ENCODE measurements at regions not wholly inside any gene's neighbourhood (a gene's known extent, or its start where the extent isn't known, plus 50 kb on each side); places are given as distances from the start of the nearest gene placed in this dataset.

GRCh38 chr16:6165330-6165979 lies 1067.9 kb upstream of the EEF2KMT start:
- peak; percentile 6 for DNase-seq (ENCODE audit: low read depth)
- H3K4me3 ChIP-seq (ENCODE audit: low read depth, low read length), result no peak overlapping the region
- TF ChIP-seq, protein P1, sequence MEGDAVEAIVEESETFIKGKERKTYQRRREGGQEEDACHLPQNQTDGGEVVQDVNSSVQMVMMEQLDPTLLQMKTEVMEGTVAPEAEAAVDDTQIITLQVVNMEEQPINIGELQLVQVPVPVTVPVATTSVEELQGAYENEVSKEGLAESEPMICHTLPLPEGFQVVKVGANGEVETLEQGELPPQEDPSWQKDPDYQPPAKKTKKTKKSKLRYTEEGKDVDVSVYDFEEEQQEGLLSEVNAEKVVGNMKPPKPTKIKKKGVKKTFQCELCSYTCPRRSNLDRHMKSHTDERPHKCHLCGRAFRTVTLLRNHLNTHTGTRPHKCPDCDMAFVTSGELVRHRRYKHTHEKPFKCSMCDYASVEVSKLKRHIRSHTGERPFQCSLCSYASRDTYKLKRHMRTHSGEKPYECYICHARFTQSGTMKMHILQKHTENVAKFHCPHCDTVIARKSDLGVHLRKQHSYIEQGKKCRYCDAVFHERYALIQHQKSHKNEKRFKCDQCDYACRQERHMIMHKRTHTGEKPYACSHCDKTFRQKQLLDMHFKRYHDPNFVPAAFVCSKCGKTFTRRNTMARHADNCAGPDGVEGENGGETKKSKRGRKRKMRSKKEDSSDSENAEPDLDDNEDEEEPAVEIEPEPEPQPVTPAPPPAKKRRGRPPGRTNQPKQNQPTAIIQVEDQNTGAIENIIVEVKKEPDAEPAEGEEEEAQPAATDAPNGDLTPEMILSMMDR (IDR thresholded peaks at IDR 0.05; ENCODE audit: low read depth, low read length), result no peak
- TF ChIP-seq POLR2A (IDR thresholded peaks at IDR 0.05; ENCODE audit: extremely low read depth, insufficient read length) (no peak), MYC (IDR thresholded peaks at IDR 0.05; ENCODE audit: low read depth, low read length) (no peak)
- TF ChIP-seq, protein P2, sequence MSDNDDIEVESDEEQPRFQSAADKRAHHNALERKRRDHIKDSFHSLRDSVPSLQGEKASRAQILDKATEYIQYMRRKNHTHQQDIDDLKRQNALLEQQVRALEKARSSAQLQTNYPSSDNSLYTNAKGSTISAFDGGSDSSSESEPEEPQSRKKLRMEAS (IDR thresholded peaks at IDR 0.05; ENCODE audit: low read depth, low read length), result no peak

GRCh38 chr16:6160871-6161270 lies 1063.3 kb upstream of the EEF2KMT start:
- DNase-seq (ENCODE audit: low read depth), result no peak
- H3K4me3 ChIP-seq (ENCODE audit: low read depth, low read length), result no peak overlapping the region
- TF ChIP-seq MYC (IDR thresholded peaks at IDR 0.05; ENCODE audit: low read depth, low read length) (no peak), POLR2A (IDR thresholded peaks at IDR 0.05; ENCODE audit: extremely low read depth, insufficient read length) (no peak)
- TF ChIP-seq, protein P1 (IDR thresholded peaks at IDR 0.05; ENCODE audit: low read depth, low read length), result no peak
- TF ChIP-seq, protein P2 (IDR thresholded peaks at IDR 0.05; ENCODE audit: low read depth, low read length), result no peak

- peak; percentile 3 for DNase-seq (ENCODE audit: low read depth)
- H3K4me3 ChIP-seq (ENCODE audit: low read depth, low read length), result no peak overlapping the region
These were observed 1062.7 kb upstream of the EEF2KMT start for GRCh38 chr16:6160303-6160702.

GRCh38 chr16:6157806-6158205 lies 1060.2 kb upstream of the EEF2KMT start:
- TF ChIP-seq, protein P2 (IDR thresholded peaks at IDR 0.05; ENCODE audit: low read depth, low read length), result no peak
- TF ChIP-seq, protein P1 (IDR thresholded peaks at IDR 0.05; ENCODE audit: low read depth, low read length), result no peak
- TF ChIP-seq MYC (IDR thresholded peaks at IDR 0.05; ENCODE audit: low read depth, low read length), result no peak
- DNase-seq (ENCODE audit: low read depth), result no peak
- H3K4me3 ChIP-seq (ENCODE audit: low read depth, low read length), result no peak overlapping the region

More at GRCh38 chr16:6160303-6160702, 1062.7 kb upstream of the EEF2KMT start:
- TF ChIP-seq, protein P1 (IDR thresholded peaks at IDR 0.05; ENCODE audit: low read depth, low read length), result no peak
- TF ChIP-seq MYC (IDR thresholded peaks at IDR 0.05; ENCODE audit: low read depth, low read length) (no peak), POLR2A (IDR thresholded peaks at IDR 0.05; ENCODE audit: extremely low read depth, insufficient read length) (no peak)
- TF ChIP-seq, protein P2 (IDR thresholded peaks at IDR 0.05; ENCODE audit: low read depth, low read length), result no peak

GRCh38 chr16:6155271-6155670 lies 1057.7 kb upstream of the EEF2KMT start:
- no peak for TF ChIP-seq MYC (IDR thresholded peaks at IDR 0.05; ENCODE audit: low read depth, low read length)
- TF ChIP-seq, protein P2 (IDR thresholded peaks at IDR 0.05; ENCODE audit: low read depth, low read length), result no peak
- TF ChIP-seq, protein P1 (IDR thresholded peaks at IDR 0.05; ENCODE audit: low read depth, low read length), result no peak
- no peak for TF ChIP-seq POLR2A (IDR thresholded peaks at IDR 0.05; ENCODE audit: extremely low read depth, insufficient read length)
- no peak overlapping the region for H3K4me3 ChIP-seq (ENCODE audit: low read depth, low read length)
- no peak for DNase-seq (ENCODE audit: low read depth)
